Fibroblast of lung (primary cell): ENCODE measurements at regions not wholly inside any gene's neighbourhood (a gene's known extent, or its start where the extent isn't known, plus 50 kb on each side); places are given as distances from the start of the nearest gene placed in this dataset.

ENCODE experiments used
- DNase-seq, 2 donors: peaks; one replicate each; pipeline versions ENCODE4 v3.0.0 to v3.0.0-alpha.2; 2010; ENCODE audit warnings: low read depth in 2 of 2
- H2AFZ ChIP-seq: 2 replicates; pipeline ENCODE4 v1.5.1; 2012; ENCODE audit warnings: low read length, control low read depth, inconsistent platforms
- H3K27ac ChIP-seq: 2 replicates; pipeline ENCODE4 v1.5.1; 2011; ENCODE audit warnings: low read length, control low read depth; ENCODE audit not compliant: insufficient read depth
- H3K27me3 ChIP-seq: 2 replicates; pipeline ENCODE4 v1.5.1; 2011; ENCODE audit warnings: mild to moderate bottlenecking, low read length; ENCODE audit not compliant: control insufficient read depth, insufficient read depth
- H3K36me3 ChIP-seq: 2 replicates; pipeline ENCODE4 v1.5.1; 2011; ENCODE audit warnings: low read length; ENCODE audit not compliant: control insufficient read depth, insufficient read depth
- H3K4me1 ChIP-seq: 2 replicates; pipeline ENCODE4 v1.5.1; 2011; ENCODE audit warnings: low read length; ENCODE audit not compliant: control insufficient read depth, insufficient read depth; ENCODE audit errors: extremely low read depth
- H3K4me2 ChIP-seq: 2 replicates; pipeline ENCODE4 v1.5.1; 2011; ENCODE audit warnings: low read length, control low read depth; ENCODE audit not compliant: insufficient read depth; ENCODE audit errors: extremely low read depth
- H3K4me3 ChIP-seq, 4 experiments: fragments of 200-600 bp in 1 of 4; sonication (generic) in 1 of 4; replicated peaks in 1 of 4; 2 replicates each; pipeline ENCODE4 v1.5.1; 2011 to 2016; ENCODE audit warnings: low read length in 4 of 4, low read depth in 3 of 4, mild to moderate bottlenecking in 3 of 4, control low read depth in 2 of 4, inconsistent platforms in 1 of 4, mixed read lengths in 1 of 4; ENCODE audit not compliant: insufficient read depth in 1 of 4; ENCODE audit errors: control extremely low read depth in 1 of 4
- H3K79me2 ChIP-seq: 2 replicates; pipeline ENCODE4 v1.5.1; 2012; ENCODE audit warnings: mild to moderate bottlenecking, low read length, inconsistent platforms; ENCODE audit not compliant: control insufficient read depth, insufficient read depth
- H3K9ac ChIP-seq: 2 replicates; pipeline ENCODE4 v1.5.1; 2011; ENCODE audit warnings: mild to moderate bottlenecking, low read length, control low read depth; ENCODE audit not compliant: insufficient read depth
- H3K9me3 ChIP-seq: 2 replicates; pipeline ENCODE4 v1.5.1; 2012; ENCODE audit warnings: low read depth, low read length; ENCODE audit not compliant: control insufficient read depth, insufficient read depth
- H4K20me1 ChIP-seq: 2 replicates; pipeline ENCODE4 v1.5.1; 2011; ENCODE audit warnings: low read length; ENCODE audit not compliant: control insufficient read depth, insufficient read depth; ENCODE audit errors: extremely low read depth
- CTCF ChIP-seq, 2 donors: IDR thresholded peaks in 1 of 2; conservative IDR thresholded peaks in 1 of 2; 1 replicate in 1 of 2; 2 replicates in 1 of 2; pipeline ENCODE4 v1.5.1; 2011 to 2012; ENCODE audit warnings: low read length in 2 of 2, control low read depth in 1 of 2, inconsistent platforms in 1 of 2, low read depth in 1 of 2, mild to moderate bottlenecking in 1 of 2
- EZH2 ChIP-seq: IDR thresholded peaks from 2 replicates; pipeline ENCODE4 v1.5.1; 2012; ENCODE audit warnings: low read length, control low read depth, mild to moderate bottlenecking; ENCODE audit errors: missing control alignments

GRCh38 chr2:66867063-66867441, 432.1 kb downstream of the MEIS1 start:
- Histone ChIP-seq H3K36me3 (no peaks in the 10 kb centered on the region), H3K27ac (no peak overlapping the region), H3K79me2 (no peaks in the 10 kb centered on the region), H3K27me3 (no peaks in the 10 kb centered on the region), H4K20me1 (no peaks in the 10 kb centered on the region), H3K4me2 (no peak overlapping the region), H3K9ac (no peak overlapping the region), H3K9me3 (no peaks in the 10 kb centered on the region), H3K4me3 (no peak overlapping the region), H3K4me1 (peaks cover 44% of the 10 kb centered on the region), H2AFZ (no peak overlapping the region)
- no peak for DNase-seq
- TF ChIP-seq EZH2, result no peak
- no peak for TF ChIP-seq CTCF (conservative IDR thresholded peaks at IDR 0.05 in 1 of 2, IDR thresholded peaks at IDR 0.05 in 1 of 2; ENCODE audit: low read depth in 1 of 2, low read length in 2 of 2)

- no peaks in the 10 kb centered on the region for H3K9me3 ChIP-seq
- H3K4me3 ChIP-seq, result no peak overlapping the region
- H3K79me2 ChIP-seq, result no peaks in the 10 kb centered on the region
- peak; percentile 75 to 89 for DNase-seq
- H3K9ac ChIP-seq, result no peak overlapping the region
- H4K20me1 ChIP-seq, result no peaks in the 10 kb centered on the region
- no peak overlapping the region for H2AFZ ChIP-seq
- no peak overlapping the region for H3K4me2 ChIP-seq
- H3K36me3 ChIP-seq, result no peaks in the 10 kb centered on the region
- H3K4me1 ChIP-seq, result peaks cover 40% of the 10 kb centered on the region
- peak overlapping the region; percentile 79 for H3K27ac ChIP-seq
- no peak for TF ChIP-seq CTCF (conservative IDR thresholded peaks at IDR 0.05 in 1 of 2, IDR thresholded peaks at IDR 0.05 in 1 of 2; ENCODE audit: low read depth in 1 of 2, low read length in 2 of 2)
- TF ChIP-seq EZH2, result no peak
- H3K27me3 ChIP-seq, result no peaks in the 10 kb centered on the region
Measured at GRCh38 chr2:66869076-66869475, 434.2 kb downstream of the MEIS1 start.

- peak overlapping the region; percentile 60 for H3K27ac ChIP-seq
- H3K9me3 ChIP-seq, result no peaks in the 10 kb centered on the region
- peak overlapping the region; percentile 11 for H2AFZ ChIP-seq
- peak; percentile 64 to 76 for DNase-seq
- no peaks in the 10 kb centered on the region for H3K79me2 ChIP-seq
- H3K4me3 ChIP-seq, result no peak overlapping the region
- no peak overlapping the region for H3K9ac ChIP-seq
- H4K20me1 ChIP-seq, result no peaks in the 10 kb centered on the region
- H3K27me3 ChIP-seq, result no peaks in the 10 kb centered on the region
- peak overlapping the region; percentile 52 for H3K4me2 ChIP-seq
- no peaks in the 10 kb centered on the region for H3K36me3 ChIP-seq
- peaks cover 14% of the 10 kb centered on the region for H3K4me1 ChIP-seq
- TF ChIP-seq EZH2 (no peak), CTCF (conservative IDR thresholded peaks at IDR 0.05 in 1 of 2, IDR thresholded peaks at IDR 0.05 in 1 of 2; ENCODE audit: low read depth in 1 of 2, low read length in 2 of 2) (no peak)
Measured at GRCh38 chr2:66872081-66872985, 437.4 kb downstream of the MEIS1 start.
